Keratinocyte (primary cell): ENCODE measurements at regions not wholly inside any gene's neighbourhood (a gene's known extent, or its start where the extent isn't known, plus 50 kb on each side); places are given as distances from the start of the nearest gene placed in this dataset.

ENCODE experiments used
- DNase-seq: peaks from one replicate; pipeline ENCODE4 v3.0.0-alpha.2; 2011; ENCODE audit warnings: low read depth, missing footprints, low spot score
- FAIRE-seq: peaks from 2 replicates; lab custom pipeline; 2011; peaks lifted over from hg19 to GRCh38; lab: Jason Lieb, UNC
- H2AFZ ChIP-seq: 2 replicates; pipeline ENCODE4 v1.6.0; 2012; ENCODE audit warnings: low read length, control low read depth, inconsistent platforms; ENCODE audit not compliant: control insufficient read depth
- H3K27ac ChIP-seq: 2 replicates; pipeline ENCODE4 v1.5.1; 2011; ENCODE audit warnings: low read length; ENCODE audit not compliant: control insufficient read depth, insufficient read depth
- H3K27me3 ChIP-seq: 3 replicates; pipeline ENCODE4 v1.6.0; 2011; ENCODE audit warnings: low read length; ENCODE audit not compliant: control insufficient read depth, insufficient read depth; ENCODE audit errors: extremely low read depth
- H3K36me3 ChIP-seq, 2 experiments: 2 replicates in 1 of 2; 3 replicates in 1 of 2; pipeline ENCODE4 v1.5.1; 2011; ENCODE audit warnings: low read length in 2 of 2, mild to moderate bottlenecking in 1 of 2; ENCODE audit not compliant: control insufficient read depth in 2 of 2, insufficient read depth in 2 of 2; ENCODE audit errors: extremely low read depth in 1 of 2
- H3K4me1 ChIP-seq: 3 replicates; pipeline ENCODE4 v1.5.1; 2011; ENCODE audit warnings: low read length; ENCODE audit not compliant: control insufficient read depth, insufficient read depth; ENCODE audit errors: extremely low read depth
- H3K4me2 ChIP-seq: 3 replicates; pipeline ENCODE4 v1.6.0; 2011; ENCODE audit warnings: low read depth, low read length; ENCODE audit not compliant: control insufficient read depth, insufficient read depth; ENCODE audit errors: extremely low read depth
- H3K4me3 ChIP-seq, 3 experiments: fragments of 200-600 bp in 1 of 3; sonication (generic) in 1 of 3; 2 replicates in 2 of 3; 3 replicates in 1 of 3; pipeline ENCODE4 v1.5.1; 2011 to 2016; ENCODE audit warnings: low read length in 3 of 3, mild to moderate bottlenecking in 3 of 3, control low read depth in 2 of 3, inconsistent platforms in 1 of 3, low read depth in 1 of 3, mixed read lengths in 1 of 3, mixed run types in 1 of 3, moderate library complexity in 1 of 3; ENCODE audit not compliant: control insufficient read depth in 2 of 3, insufficient read depth in 2 of 3; ENCODE audit errors: extremely low read depth in 1 of 3
- H3K79me2 ChIP-seq: 2 replicates; pipeline ENCODE4 v1.6.0; 2012; ENCODE audit warnings: low read length; ENCODE audit not compliant: control insufficient read depth, insufficient read depth
- H3K9ac ChIP-seq: 3 replicates; pipeline ENCODE4 v1.6.0; 2011; ENCODE audit warnings: low read length; ENCODE audit not compliant: control insufficient read depth, insufficient read depth; ENCODE audit errors: extremely low read depth
- H3K9me1 ChIP-seq: 3 replicates; pipeline ENCODE4 v1.6.0; 2011; ENCODE audit warnings: low read length; ENCODE audit not compliant: control insufficient read depth, insufficient read depth; ENCODE audit errors: extremely low read depth
- H3K9me3 ChIP-seq: 2 replicates; pipeline ENCODE4 v1.5.1; 2012; ENCODE audit warnings: low read depth, low read length; ENCODE audit not compliant: control insufficient read depth
- H4K20me1 ChIP-seq: 3 replicates; pipeline ENCODE4 v1.6.0; 2011; ENCODE audit warnings: low read length; ENCODE audit not compliant: control insufficient read depth, insufficient read depth; ENCODE audit errors: extremely low read depth
- EZH2 ChIP-seq: IDR thresholded peaks from one replicate; pipeline ENCODE4 v1.6.1; 2012; ENCODE audit warnings: inconsistent platforms, mild to moderate bottlenecking, low read length, moderate library complexity
- dilution Hi-C: fragments of 300-500 bp; cut with MboI; formaldehyde crosslinking; loops from one replicate; pipeline ENCODE4 v1.7.0; 2020; ENCODE audit warnings: low sequenced_read_pairs; ENCODE audit not compliant: extremely low pct_ligation_motif_present
- TF ChIP-seq, protein P1 (sequence below), 3 experiments: IDR thresholded peaks in 1 of 3; conservative IDR thresholded peaks in 1 of 3; optimal IDR thresholded peaks in 1 of 3; 2 replicates in 2 of 3; 3 replicates in 1 of 3; pipeline versions ENCODE3 to v1.5.1; 2011; ENCODE audit warnings: low read length in 3 of 3, mild to moderate bottlenecking in 3 of 3, moderate library complexity in 2 of 3, control low read depth in 1 of 3, inconsistent platforms in 1 of 3; ENCODE audit not compliant: insufficient read depth in 2 of 3; ENCODE audit errors: extremely low read depth in 1 of 3

DNA sequence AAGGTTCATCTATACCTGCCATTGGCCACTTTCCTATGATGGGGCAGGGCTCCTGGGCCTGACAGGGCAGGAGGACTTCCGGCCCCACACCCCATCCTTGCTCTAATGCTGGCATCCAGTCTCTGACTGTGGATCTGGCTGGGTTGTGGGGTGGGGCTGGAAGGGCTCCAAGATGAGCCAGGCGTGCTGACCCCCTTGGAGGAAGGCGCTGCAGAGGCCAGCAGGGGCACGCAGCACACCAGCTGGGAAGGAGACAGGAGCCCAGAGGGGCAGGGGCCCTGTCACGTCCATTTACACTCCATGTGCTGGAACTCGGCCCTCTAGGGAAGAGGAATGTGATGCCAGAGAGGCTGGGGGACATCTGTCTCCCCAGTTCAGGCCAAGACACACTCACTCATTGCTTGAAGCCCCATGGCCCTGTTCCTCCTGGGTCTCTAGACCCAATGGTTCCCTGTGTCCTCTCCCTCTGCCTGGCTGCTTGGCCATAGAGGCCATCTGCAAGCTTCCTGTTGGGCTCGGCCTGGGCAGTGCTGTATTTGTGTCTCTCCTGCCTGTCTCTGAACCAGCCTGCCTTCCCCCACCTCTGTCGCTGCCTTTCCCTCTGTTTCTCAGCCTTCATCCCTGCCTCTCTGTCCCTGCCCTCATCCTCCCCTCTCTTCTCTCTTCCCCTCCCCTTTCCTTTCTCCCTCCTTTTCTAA lies 67.5 kb upstream of the NECTIN1 start:
- no peaks in the 10 kb centered on the region for H3K9me3 ChIP-seq
- H2AFZ ChIP-seq = no peak overlapping the region
- no peak overlapping the region for H3K4me2 ChIP-seq
- H3K4me1 ChIP-seq = peaks cover 9% of the 10 kb centered on the region
- H3K27ac ChIP-seq = no peak overlapping the region
- H3K9ac ChIP-seq = no peak overlapping the region
- H3K4me3 ChIP-seq = no peak overlapping the region
- H3K9me1 ChIP-seq = no peaks in the 10 kb centered on the region
- dilution Hi-C loops = no loop called here
- H4K20me1 ChIP-seq = peaks cover 2% of the 10 kb centered on the region
- FAIRE-seq (no peak), DNase-seq (no peak)
- no peaks in the 10 kb centered on the region for H3K36me3 ChIP-seq
- no peak for TF ChIP-seq EZH2
- TF ChIP-seq, protein P1, sequence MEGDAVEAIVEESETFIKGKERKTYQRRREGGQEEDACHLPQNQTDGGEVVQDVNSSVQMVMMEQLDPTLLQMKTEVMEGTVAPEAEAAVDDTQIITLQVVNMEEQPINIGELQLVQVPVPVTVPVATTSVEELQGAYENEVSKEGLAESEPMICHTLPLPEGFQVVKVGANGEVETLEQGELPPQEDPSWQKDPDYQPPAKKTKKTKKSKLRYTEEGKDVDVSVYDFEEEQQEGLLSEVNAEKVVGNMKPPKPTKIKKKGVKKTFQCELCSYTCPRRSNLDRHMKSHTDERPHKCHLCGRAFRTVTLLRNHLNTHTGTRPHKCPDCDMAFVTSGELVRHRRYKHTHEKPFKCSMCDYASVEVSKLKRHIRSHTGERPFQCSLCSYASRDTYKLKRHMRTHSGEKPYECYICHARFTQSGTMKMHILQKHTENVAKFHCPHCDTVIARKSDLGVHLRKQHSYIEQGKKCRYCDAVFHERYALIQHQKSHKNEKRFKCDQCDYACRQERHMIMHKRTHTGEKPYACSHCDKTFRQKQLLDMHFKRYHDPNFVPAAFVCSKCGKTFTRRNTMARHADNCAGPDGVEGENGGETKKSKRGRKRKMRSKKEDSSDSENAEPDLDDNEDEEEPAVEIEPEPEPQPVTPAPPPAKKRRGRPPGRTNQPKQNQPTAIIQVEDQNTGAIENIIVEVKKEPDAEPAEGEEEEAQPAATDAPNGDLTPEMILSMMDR (optimal IDR thresholded peaks at IDR 0.05 in 1 of 3, IDR thresholded peaks at IDR 0.05 in 1 of 3, conservative IDR thresholded peaks at IDR 0.05 in 1 of 3; ENCODE audit: extremely low read depth in 1 of 3, insufficient read depth in 2 of 3, low read length in 3 of 3) = no peak
- H3K79me2 ChIP-seq = no peaks in the 10 kb centered on the region
- peaks cover 21% of the 10 kb centered on the region for H3K27me3 ChIP-seq

DNA sequence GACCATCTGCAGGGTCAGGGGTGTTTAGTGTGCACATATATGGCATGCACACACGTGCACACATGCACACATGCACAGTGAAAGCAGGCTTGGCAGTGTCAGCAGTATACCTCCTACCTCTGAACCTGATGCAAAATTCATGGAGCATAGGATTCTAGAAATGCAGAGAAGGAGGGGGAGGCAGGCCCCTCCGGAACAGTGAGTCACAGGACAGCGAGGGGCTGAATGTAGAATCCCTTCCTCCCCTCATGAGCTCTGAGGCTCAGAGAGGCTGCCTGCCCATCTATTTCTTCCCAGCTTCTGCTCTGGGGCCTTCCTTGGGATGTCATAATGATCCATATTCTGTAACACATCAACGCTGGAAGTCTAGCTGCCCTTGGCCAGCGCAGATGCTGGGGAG lies 66.7 kb upstream of the NECTIN1 start:
- H3K36me3 ChIP-seq = no peaks in the 10 kb centered on the region
- no peaks in the 10 kb centered on the region for H4K20me1 ChIP-seq
- H3K4me2 ChIP-seq = no peak overlapping the region
- dilution Hi-C loops = no loop called here
- H2AFZ ChIP-seq = no peak overlapping the region
- DNase-seq (no peak), FAIRE-seq (no peak)
- H3K4me1 ChIP-seq = peaks cover 9% of the 10 kb centered on the region
- no peak overlapping the region for H3K27ac ChIP-seq
- H3K9me1 ChIP-seq = no peaks in the 10 kb centered on the region
- no peaks in the 10 kb centered on the region for H3K79me2 ChIP-seq
- H3K4me3 ChIP-seq = no peak overlapping the region
- H3K9ac ChIP-seq = no peak overlapping the region
- no peaks in the 10 kb centered on the region for H3K9me3 ChIP-seq
- TF ChIP-seq EZH2 = no peak
- H3K27me3 ChIP-seq = peaks cover 15% of the 10 kb centered on the region

DNA sequence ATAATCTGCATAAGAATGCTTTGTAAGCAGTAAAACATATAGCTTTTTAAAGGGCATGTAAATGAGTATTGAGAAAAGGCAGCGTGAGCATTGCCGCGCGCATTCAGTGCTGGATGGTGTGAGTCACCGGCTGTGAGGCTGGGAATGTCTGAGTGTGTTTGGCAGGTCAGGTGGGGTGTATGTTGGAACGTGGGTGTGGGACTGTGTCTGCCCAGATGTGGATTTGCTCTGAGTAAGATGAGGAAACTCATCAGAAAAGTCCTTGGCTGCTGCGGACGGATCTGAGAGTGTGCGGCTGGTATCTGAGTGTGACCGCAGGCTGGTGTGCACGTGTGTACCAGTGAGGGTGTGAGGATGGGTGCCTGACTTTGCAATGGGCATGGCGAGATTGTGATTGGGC lies 66.2 kb upstream of the NECTIN1 start:
- Histone ChIP-seq H3K27ac (no peak overlapping the region), H3K4me2 (no peak overlapping the region), H3K9me3 (no peaks in the 10 kb centered on the region), H3K9ac (no peak overlapping the region), H4K20me1 (no peaks in the 10 kb centered on the region), H3K9me1 (no peaks in the 10 kb centered on the region), H3K27me3 (peaks cover 15% of the 10 kb centered on the region), H3K4me1 (peaks cover 9% of the 10 kb centered on the region), H3K36me3 (no peaks in the 10 kb centered on the region), H3K79me2 (no peaks in the 10 kb centered on the region), H2AFZ (no peak overlapping the region), H3K4me3 (no peak overlapping the region)
- DNase-seq (peak; percentile 17), FAIRE-seq (peak; percentile 56)
- dilution Hi-C loops = no loop called here
- TF ChIP-seq EZH2 = no peak
- TF ChIP-seq, protein P1 (optimal IDR thresholded peaks at IDR 0.05 in 1 of 3, IDR thresholded peaks at IDR 0.05 in 1 of 3, conservative IDR thresholded peaks at IDR 0.05 in 1 of 3; ENCODE audit: extremely low read depth in 1 of 3, insufficient read depth in 2 of 3, low read length in 3 of 3) = no peak
